Mesenchymal stem cell (in vitro differentiated cells and primary cell): ENCODE measurements at regions not wholly inside any gene's neighbourhood (a gene's known extent, or its start where the extent isn't known, plus 50 kb on each side); places are given as distances from the start of the nearest gene placed in this dataset.
"Not testable (repeated sequence)": the region's sequence is repeated elsewhere in the genome, so short reads cannot be mapped to it uniquely, and the experiment has no call there.

ENCODE experiments used
- DNase-seq: peaks from one replicate; pipeline ENCODE4 v3.0.0-alpha.2; 2013
- H2AFZ ChIP-seq: one replicate; pipeline ENCODE4 v1.6.1; 2013; ENCODE audit warnings: low read depth, mild to moderate bottlenecking, control low read depth, inconsistent platforms, low read length, moderate library complexity
- H2AK5ac ChIP-seq: 2 replicates; pipeline ENCODE4 v1.6.1; 2013; ENCODE audit warnings: low read length, moderate library complexity, mild to moderate bottlenecking, inconsistent platforms; ENCODE audit not compliant: severe bottlenecking
- H2BK120ac ChIP-seq: one replicate; pipeline ENCODE4 v1.6.1; 2013; ENCODE audit warnings: low read depth, mild to moderate bottlenecking, inconsistent platforms, low read length, moderate library complexity
- H2BK12ac ChIP-seq, 2 experiments: one replicate each; pipeline ENCODE4 v1.6.1; 2013; ENCODE audit warnings: inconsistent platforms in 2 of 2, low read length in 2 of 2, mild to moderate bottlenecking in 2 of 2, moderate library complexity in 2 of 2, control low read depth in 1 of 2
- H2BK15ac ChIP-seq: one replicate; pipeline ENCODE4 v1.6.1; 2013; ENCODE audit warnings: mild to moderate bottlenecking, low read depth, inconsistent platforms; ENCODE audit not compliant: poor library complexity, severe bottlenecking
- H2BK5ac ChIP-seq: 2 replicates; pipeline ENCODE4 v1.6.1; 2013; ENCODE audit warnings: low read depth, mild to moderate bottlenecking, low read length, control low read depth, inconsistent platforms; ENCODE audit not compliant: poor library complexity, severe bottlenecking
- H3K14ac ChIP-seq, 2 experiments: one replicate each; pipeline ENCODE4 v1.6.1; 2013; ENCODE audit warnings: inconsistent platforms in 2 of 2, low read length in 2 of 2, control low read depth in 1 of 2, mild to moderate bottlenecking in 1 of 2, moderate library complexity in 1 of 2
- H3K18ac ChIP-seq, 2 experiments: one replicate each; pipeline ENCODE4 v1.6.1; 2013; ENCODE audit warnings: inconsistent platforms in 2 of 2, low read length in 2 of 2, control low read depth in 1 of 2, low read depth in 1 of 2, mild to moderate bottlenecking in 1 of 2
- H3K23ac ChIP-seq, 2 experiments: one replicate each; pipeline ENCODE4 v1.6.1; 2013; ENCODE audit warnings: inconsistent platforms in 2 of 2, low read length in 2 of 2, mild to moderate bottlenecking in 2 of 2, moderate library complexity in 2 of 2, control low read depth in 1 of 2
- H3K27ac ChIP-seq: 2 replicates; pipeline ENCODE4 v1.5.1; 2013; ENCODE audit warnings: mild to moderate bottlenecking, moderate library complexity, low read length, control low read depth, inconsistent platforms; ENCODE audit not compliant: poor library complexity, severe bottlenecking
- H3K27me3 ChIP-seq, 2 experiments: 2 replicates each; pipeline versions ENCODE4 v1.6.1 to v1.7.0; 2013; ENCODE audit warnings: low read length in 2 of 2, mild to moderate bottlenecking in 2 of 2, moderate library complexity in 2 of 2, control low read depth in 1 of 2, inconsistent platforms in 1 of 2; ENCODE audit not compliant: control insufficient read depth in 1 of 2, insufficient read depth in 1 of 2
- H3K36me3 ChIP-seq, 2 experiments: 2 replicates each; pipeline versions ENCODE4 v1.6.1 to v1.7.0; 2013; ENCODE audit warnings: low read length in 2 of 2, control low read depth in 1 of 2, inconsistent platforms in 1 of 2, low read depth in 1 of 2, mild to moderate bottlenecking in 1 of 2; ENCODE audit not compliant: insufficient read depth in 2 of 2, control insufficient read depth in 1 of 2
- H3K4ac ChIP-seq, 2 experiments: one replicate each; pipeline ENCODE4 v1.6.1; 2013; ENCODE audit warnings: inconsistent platforms in 2 of 2, low read length in 2 of 2, mild to moderate bottlenecking in 2 of 2, moderate library complexity in 2 of 2, control low read depth in 1 of 2, low read depth in 1 of 2
- H3K4me1 ChIP-seq: 2 replicates; pipeline ENCODE4 v1.6.1; 2013; ENCODE audit warnings: low read depth, low read length, control low read depth; ENCODE audit not compliant: control insufficient read depth, insufficient read depth
- H3K4me2 ChIP-seq: 2 replicates; pipeline ENCODE4 v1.6.1; 2013; ENCODE audit warnings: low read length, mild to moderate bottlenecking, inconsistent platforms; ENCODE audit not compliant: poor library complexity, severe bottlenecking
- H3K4me3 ChIP-seq, 2 experiments: 2 replicates each; pipeline versions ENCODE4 v1.5.1 to v1.7.0; 2013; ENCODE audit warnings: low read length in 2 of 2, mild to moderate bottlenecking in 2 of 2, control low read depth in 1 of 2, low read depth in 1 of 2; ENCODE audit not compliant: insufficient read depth in 1 of 2
- H3K79me1 ChIP-seq: replicated peaks from 2 replicates; pipeline ENCODE4 v1.6.1; 2013; ENCODE audit warnings: mild to moderate bottlenecking, control low read depth, low read length, inconsistent platforms; ENCODE audit not compliant: poor library complexity, severe bottlenecking
- H3K9ac ChIP-seq: 2 replicates; pipeline ENCODE4 v1.7.0; 2013; ENCODE audit warnings: mild to moderate bottlenecking, low read length, moderate library complexity
- H3K9me3 ChIP-seq: 2 replicates; pipeline ENCODE4 v1.7.0; 2013; ENCODE audit warnings: mild to moderate bottlenecking, low read length; ENCODE audit not compliant: control insufficient read depth
- H4K8ac ChIP-seq: one replicate; pipeline ENCODE4 v1.6.1; 2013; ENCODE audit warnings: inconsistent platforms, mild to moderate bottlenecking, low read length, moderate library complexity
- H4K91ac ChIP-seq: one replicate; pipeline ENCODE4 v1.6.1; 2013; ENCODE audit warnings: mild to moderate bottlenecking, low read length, inconsistent platforms
- WGBS: methylation state at CpG from one replicate; pipeline ENCODE4 v1.1.7; 2013; ENCODE audit warnings: mixed read lengths; 5-methylcytosine and 5-hydroxymethylcytosine counted together

GRCh38 chr14:96711559-96712267 lies 85.5 kb upstream of the VRK1 start:
- DNase-seq, result no peak
- Histone ChIP-seq H3K9me3 (no peaks in the 10 kb centered on the region), H3K4ac (no peak overlapping the region), H3K14ac (no peak overlapping the region), H3K4me1 (no peaks in the 10 kb centered on the region), H3K36me3 (no peaks in the 10 kb centered on the region), H3K27ac (no peak overlapping the region), H3K4me3 (no peak overlapping the region), H4K91ac (no peak overlapping the region), H3K79me1 (no peaks in the 10 kb centered on the region), H2AFZ (no peak overlapping the region), H3K4me2 (no peak overlapping the region), H3K18ac (no peak overlapping the region), H2BK5ac (no peak overlapping the region), H3K9ac (no peak overlapping the region), H2BK120ac (no peak overlapping the region), H3K23ac (no peak overlapping the region), H3K27me3 (peaks cover 0 to 32% of the 10 kb centered on the region in 2 experiments), H2AK5ac (no peak overlapping the region), H2BK15ac (no peak overlapping the region), H2BK12ac (no peak overlapping the region), H4K8ac (no peak overlapping the region)
- WGBS, result 73% methylated on average over 14 of the region's 15 CpGs

- Histone ChIP-seq H3K27ac (no peak overlapping the region), H2BK120ac (no peak overlapping the region), H3K4me2 (no peak overlapping the region), H3K14ac (no peak overlapping the region), H3K23ac (no peak overlapping the region), H3K4me3 (no peak overlapping the region), H2BK5ac (no peak overlapping the region), H2BK15ac (no peak overlapping the region), H2AFZ (no peak overlapping the region), H3K9me3 (no peaks in the 10 kb centered on the region), H4K8ac (no peak overlapping the region), H3K36me3 (no peaks in the 10 kb centered on the region), H3K4me1 (no peaks in the 10 kb centered on the region), H2AK5ac (no peak overlapping the region), H3K27me3 (peaks cover 0 to 32% of the 10 kb centered on the region in 2 experiments), H3K4ac (no peak overlapping the region), H3K79me1 (no peaks in the 10 kb centered on the region), H3K9ac (no peak overlapping the region), H3K18ac (no peak overlapping the region), H2BK12ac (no peak overlapping the region), H4K91ac (no peak overlapping the region)
- 72% methylated on average over 7 of the region's 7 CpGs for WGBS
- no peak for DNase-seq
These were observed 83.8 kb upstream of the VRK1 start for GRCh38 chr14:96713426-96713825.

GRCh38 chr14:96714537-96714936 lies 82.6 kb upstream of the VRK1 start:
- H2AK5ac ChIP-seq, H2BK5ac ChIP-seq, H3K36me3 ChIP-seq, H3K4me1 ChIP-seq, H3K23ac ChIP-seq, H3K4ac ChIP-seq, H4K8ac ChIP-seq, H2AFZ ChIP-seq, H2BK15ac ChIP-seq, H3K79me1 ChIP-seq, H2BK120ac ChIP-seq, H3K27ac ChIP-seq, H3K9ac ChIP-seq, H3K4me3 ChIP-seq, DNase-seq, H2BK12ac ChIP-seq, H3K4me2 ChIP-seq, H3K14ac ChIP-seq, H3K18ac ChIP-seq, H4K91ac ChIP-seq, H3K9me3 ChIP-seq: not testable (repeated sequence)
- 77% methylated on average over 10 of the region's 10 CpGs for WGBS
- peaks cover 0 to 30% of the 10 kb centered on the region in 2 experiments for H3K27me3 ChIP-seq

GRCh38 chr14:96717116-96717515 lies 80.1 kb upstream of the VRK1 start:
- Histone ChIP-seq H3K4me2 (no peak overlapping the region), H4K91ac (no peak overlapping the region), H3K36me3 (no peaks in the 10 kb centered on the region), H3K9ac (no peak overlapping the region), H2AFZ (no peak overlapping the region), H2BK15ac (no peak overlapping the region), H3K18ac (no peak overlapping the region), H2AK5ac (no peak overlapping the region), H2BK120ac (no peak overlapping the region), H4K8ac (no peak overlapping the region), H3K27me3 (peaks cover 0 to 21% of the 10 kb centered on the region in 2 experiments), H3K4ac (no peak overlapping the region), H2BK12ac (no peak overlapping the region), H3K14ac (no peak overlapping the region), H2BK5ac (no peak overlapping the region), H3K4me1 (no peaks in the 10 kb centered on the region), H3K27ac (no peak overlapping the region), H3K9me3 (no peaks in the 10 kb centered on the region), H3K23ac (no peak overlapping the region), H3K79me1 (no peaks in the 10 kb centered on the region), H3K4me3 (no peak overlapping the region)
- no peak for DNase-seq
- 76% methylated on average over 4 of the region's 5 CpGs for WGBS
